H1 (cell line): ENCODE measurements at regions not wholly inside any gene's neighbourhood (a gene's known extent, or its start where the extent isn't known, plus 50 kb on each side); places are given as distances from the start of the nearest gene placed in this dataset.

Source experiments
- CTCF ChIA-PET: fragments of 300-600 bp; sonication (Branson Sonifier 250); formaldehyde crosslinking; loops from one replicate; lab custom pipeline; 2021; ENCODE audit not compliant: partially characterized antibody; lab: Charles Lee
- POLR2A ChIA-PET: fragments of 300-600 bp; sonication (Branson Sonifier 250); formaldehyde crosslinking; loops from one replicate; lab custom pipeline; 2021; ENCODE audit warnings: inconsistent platforms; ENCODE audit not compliant: partially characterized antibody; lab: Charles Lee
- DNase-seq, 2 experiments: peaks; one replicate each; pipeline versions ENCODE4 v3.0.0 to v3.0.0-alpha.2; 2010 to 2022; ENCODE audit warnings: low spot score in 2 of 2, low read depth in 1 of 2, mixed read lengths in 1 of 2
- FAIRE-seq: peaks from 2 replicates; lab custom pipeline; 2011; peaks lifted over from hg19 to GRCh38; lab: Jason Lieb, UNC
- H2AFZ ChIP-seq: 2 replicates; pipeline ENCODE4 v1.8.1; 2012; ENCODE audit warnings: low read length, inconsistent platforms
- H2AK5ac ChIP-seq: 2 replicates; pipeline ENCODE4 v1.6.1; 2013; ENCODE audit warnings: low read depth, low read length
- H2BK120ac ChIP-seq: replicated peaks from 2 replicates; pipeline ENCODE3; 2013; ENCODE audit warnings: low read depth, low read length, inconsistent platforms
- H2BK12ac ChIP-seq: 2 replicates; pipeline ENCODE4 v1.6.1; 2013; ENCODE audit warnings: low read depth, low read length
- H2BK15ac ChIP-seq: 2 replicates; pipeline ENCODE4 v1.6.1; 2013; ENCODE audit warnings: low read length
- H2BK20ac ChIP-seq: 2 replicates; pipeline ENCODE4 v1.6.1; 2013; ENCODE audit warnings: low read length
- H2BK5ac ChIP-seq: 2 replicates; pipeline ENCODE4 v1.6.1; 2013; ENCODE audit warnings: low read depth, low read length
- H3K14ac ChIP-seq: 2 replicates; pipeline ENCODE4 v1.6.1; 2013; ENCODE audit warnings: inconsistent platforms; ENCODE audit not compliant: insufficient read length
- H3K18ac ChIP-seq: 2 replicates; pipeline ENCODE4 v1.6.1; 2013; ENCODE audit warnings: low read length; ENCODE audit errors: extremely low read depth
- H3K23ac ChIP-seq: 2 replicates; pipeline ENCODE4 v1.6.1; 2013; ENCODE audit warnings: inconsistent platforms; ENCODE audit not compliant: insufficient read length
- H3K23me2 ChIP-seq: 2 replicates; pipeline ENCODE4 v1.6.1; 2013; ENCODE audit warnings: low read depth, low read length
- H3K27ac ChIP-seq: 2 replicates; pipeline ENCODE4 v1.6.1; 2011; ENCODE audit warnings: low read depth, low read length, inconsistent platforms
- H3K27me3 ChIP-seq, 4 experiments: replicated peaks in 1 of 4; 1 replicate in 1 of 4; 2 replicates in 3 of 4; pipeline versions ENCODE4 v1.6.1 to v1.8.1; 2011 to 2013; ENCODE audit warnings: low read length in 3 of 4, mild to moderate bottlenecking in 3 of 4, inconsistent platforms in 2 of 4, mixed read lengths in 2 of 4, moderate library complexity in 1 of 4; ENCODE audit not compliant: control insufficient read depth in 3 of 4, insufficient read depth in 3 of 4; ENCODE audit errors: extremely low read depth in 1 of 4
- H3K36me3 ChIP-seq, 4 experiments: 2 replicates each; pipeline versions ENCODE4 v1.6.1 to v1.8.1; 2011 to 2013; ENCODE audit warnings: mild to moderate bottlenecking in 4 of 4, low read length in 3 of 4, moderate library complexity in 2 of 4, control low read depth in 1 of 4, inconsistent platforms in 1 of 4; ENCODE audit not compliant: insufficient read depth in 4 of 4, control insufficient read depth in 2 of 4
- H3K4ac ChIP-seq: replicated peaks from 2 replicates; pipeline ENCODE3; 2013; ENCODE audit warnings: low read length, low read depth, mixed read lengths, inconsistent platforms; ENCODE audit not compliant: insufficient read length
- H3K4me1 ChIP-seq, 4 experiments: replicated peaks in 1 of 4; 1 replicate in 1 of 4; 2 replicates in 3 of 4; pipeline versions ENCODE4 v1.6.1 to v1.8.1; 2011 to 2013; ENCODE audit warnings: low read length in 3 of 4, inconsistent platforms in 2 of 4, mixed read lengths in 1 of 4; ENCODE audit not compliant: insufficient read depth in 4 of 4, control insufficient read depth in 3 of 4
- H3K4me2 ChIP-seq, 2 experiments: 2 replicates each; pipeline versions ENCODE4 v1.6.1 to v1.8.1; 2011 to 2013; ENCODE audit warnings: low read depth in 2 of 2, low read length in 2 of 2, control low read depth in 1 of 2, inconsistent platforms in 1 of 2, mild to moderate bottlenecking in 1 of 2; ENCODE audit not compliant: insufficient read depth in 1 of 2
- H3K4me3 ChIP-seq, 4 experiments: fragments of 200-600, 300-600 bp in 1 of 4; sonication (generic), shearing (Covaris generic), sonication (Bioruptor Twin) in 1 of 4; 2 replicates each; pipeline versions ENCODE4 v1.5.1 to v1.8.1; 2011 to 2016; ENCODE audit warnings: low read length in 4 of 4, low read depth in 3 of 4, control low read depth in 2 of 4, inconsistent platforms in 2 of 4, mild to moderate bottlenecking in 2 of 4, mixed read lengths in 1 of 4, moderate library complexity in 1 of 4; ENCODE audit not compliant: insufficient read depth in 2 of 4; ENCODE audit errors: extremely low read depth in 1 of 4
- H3K56ac ChIP-seq: replicated peaks from 2 replicates; pipeline ENCODE3; 2013; ENCODE audit warnings: low read depth, mild to moderate bottlenecking, mixed read lengths, low read length, inconsistent platforms; ENCODE audit not compliant: insufficient read length
- H3K79me1 ChIP-seq: 2 replicates; pipeline ENCODE4 v1.6.1; 2013; ENCODE audit warnings: low read depth, low read length, control low read depth
- H3K79me2 ChIP-seq, 2 experiments: 2 replicates each; pipeline versions ENCODE4 v1.6.1 to v1.8.1; 2012 to 2013; ENCODE audit warnings: low read length in 2 of 2, mild to moderate bottlenecking in 2 of 2, inconsistent platforms in 1 of 2; ENCODE audit not compliant: insufficient read depth in 2 of 2, control insufficient read depth in 1 of 2
- H3K9ac ChIP-seq, 4 experiments: replicated peaks in 1 of 4; 1 replicate in 1 of 4; 2 replicates in 3 of 4; pipeline versions ENCODE4 v1.6.1 to v1.8.1; 2011 to 2013; ENCODE audit warnings: low read depth in 3 of 4, low read length in 3 of 4, control low read depth in 2 of 4, mild to moderate bottlenecking in 2 of 4, moderate library complexity in 2 of 4, inconsistent platforms in 1 of 4; ENCODE audit errors: extremely low read depth in 1 of 4
- H3K9me3 ChIP-seq, 2 experiments: 2 replicates each; pipeline versions ENCODE4 v1.6.1 to v1.8.1; 2012 to 2013; ENCODE audit warnings: mild to moderate bottlenecking in 2 of 2, moderate library complexity in 2 of 2, control low read depth in 1 of 2, inconsistent platforms in 1 of 2, low read depth in 1 of 2, low read length in 1 of 2, mixed read lengths in 1 of 2; ENCODE audit not compliant: insufficient read depth in 2 of 2
- H4K20me1 ChIP-seq, 2 experiments: replicated peaks in 1 of 2; 2 replicates each; pipeline versions ENCODE3 to v1.8.1; 2011 to 2013; ENCODE audit warnings: inconsistent platforms in 2 of 2, low read length in 2 of 2, mild to moderate bottlenecking in 1 of 2; ENCODE audit not compliant: insufficient read depth in 2 of 2, control insufficient read depth in 1 of 2
- H4K5ac ChIP-seq: 2 replicates; pipeline ENCODE4 v1.6.1; 2013; ENCODE audit warnings: low read length, low read depth, mixed read lengths, inconsistent platforms; ENCODE audit not compliant: insufficient read length
- H4K8ac ChIP-seq: 2 replicates; pipeline ENCODE4 v1.8.0; 2013; ENCODE audit warnings: mild to moderate bottlenecking, moderate library complexity, low read length, inconsistent platforms; ENCODE audit not compliant: insufficient read depth; ENCODE audit errors: extremely low read depth
- H4K91ac ChIP-seq: replicated peaks from 2 replicates; pipeline ENCODE3; 2013; ENCODE audit warnings: low read length, mixed read lengths, inconsistent platforms; ENCODE audit not compliant: insufficient read length
- ASH2L ChIP-seq: fragments of 200-600, 300-600 bp; sonication (generic); IDR thresholded peaks from one replicate; pipeline ENCODE4 v1.7.1; 2017; ENCODE audit warnings: low read length
- BACH1 ChIP-seq: IDR thresholded peaks from 2 replicates; pipeline ENCODE4 v1.6.1; 2012; ENCODE audit warnings: low read length, improper control_type of control experiment
- BRCA1 ChIP-seq: IDR thresholded peaks from 2 replicates; pipeline ENCODE4 v1.6.1; 2012; ENCODE audit warnings: low read depth, low read length, improper control_type of control experiment
- CEBPB ChIP-seq: IDR thresholded peaks from 2 replicates; pipeline ENCODE4 v1.6.1; 2012; ENCODE audit warnings: low read depth, low read length
- CHD2 ChIP-seq: IDR thresholded peaks from 2 replicates; pipeline ENCODE4 v1.6.1; 2012; ENCODE audit warnings: low read length, improper control_type of control experiment
- HDAC6 ChIP-seq: IDR thresholded peaks from one replicate; pipeline ENCODE4 v1.7.1; 2012; ENCODE audit warnings: low read depth, mild to moderate bottlenecking, inconsistent platforms, low read length, moderate library complexity
- KDM1A ChIP-seq: fragments of 200-600, 300-600 bp; sonication (generic); IDR thresholded peaks from 2 replicates; pipeline ENCODE4 v1.7.1; 2016; ENCODE audit warnings: mild to moderate bottlenecking, low read length, borderline replicate concordance
- KDM4A ChIP-seq: IDR thresholded peaks from one replicate; pipeline ENCODE4 v1.7.1; 2012; ENCODE audit warnings: low read depth, mild to moderate bottlenecking, moderate library complexity, low read length, inconsistent platforms; ENCODE audit not compliant: severe bottlenecking
- NANOG ChIP-seq: IDR thresholded peaks from 2 replicates; pipeline ENCODE4 v1.6.1; 2011; ENCODE audit warnings: low read length, low read depth, mild to moderate bottlenecking, inconsistent platforms; ENCODE audit not compliant: insufficient read depth, poor library complexity, severe bottlenecking
- POLR2A ChIP-seq, 2 experiments: IDR thresholded peaks; 1 replicate in 1 of 2; 2 replicates in 1 of 2; pipeline ENCODE4 v1.6.1; 2011; ENCODE audit warnings: low read depth in 2 of 2, low read length in 2 of 2, mild to moderate bottlenecking in 2 of 2; ENCODE audit errors: control extremely low read depth in 1 of 2
- RBBP5 ChIP-seq: IDR thresholded peaks from 2 replicates; pipeline ENCODE4 v1.7.1; 2012; ENCODE audit warnings: low read depth, mild to moderate bottlenecking, inconsistent platforms, low read length, moderate library complexity, borderline replicate concordance
- USF2 ChIP-seq: IDR thresholded peaks from 2 replicates; pipeline ENCODE4 v1.6.1; 2011; ENCODE audit warnings: low read length, improper control_type of control experiment
- WGBS, 2 experiments: shearing (Covaris generic) in 1 of 2; methylation state at CpG; one replicate each; pipeline versions ENCODE4 v1.1.6 to v1.1.7; 2013 to 2015; ENCODE audit warnings: low lambda C conversion rate in 2 of 2, mixed read lengths in 2 of 2, inconsistent platforms in 1 of 2, low coverage in 1 of 2, missing lambda C conversion rate in 1 of 2; ENCODE audit not compliant: insufficient replicate concordance in 2 of 2, insufficient coverage in 1 of 2, insufficient read length in 1 of 2; ENCODE audit errors: extremely low coverage in 1 of 2, missing lambda C conversion rate in 1 of 2; 5-methylcytosine and 5-hydroxymethylcytosine counted together

GRCh38 chr4:112855058-112855457 is 194.4 kb upstream of the ANK2 start:
- no peaks in the 10 kb centered on the region; the same call in none of the 2 replicates for H3K23me2 ChIP-seq
- H4K91ac ChIP-seq = no peak overlapping the region
- no peak overlapping the region for H2BK12ac ChIP-seq
- H3K36me3 ChIP-seq = no peaks in the 10 kb centered on the region
- POLR2A ChIA-PET = interaction anchor here (0.8 to 1.9 kb wide), 5 partner anchors 10 to 209 kb away, joined by 3 to 6 read pairs (median 3); no protein-coding TSS in a partner anchor
- H2AK5ac ChIP-seq = no peak overlapping the region
- H3K23ac ChIP-seq = no peak overlapping the region
- DNase-seq (no peak), FAIRE-seq (no peak)
- no peak overlapping the region for H3K14ac ChIP-seq
- no peak overlapping the region for H2BK120ac ChIP-seq
- no peaks in the 10 kb centered on the region for H3K9me3 ChIP-seq
- H3K27me3 ChIP-seq = no peaks in the 10 kb centered on the region
- H3K79me1 ChIP-seq = no peaks in the 10 kb centered on the region
- H2BK5ac ChIP-seq = no peak overlapping the region
- no peak overlapping the region for H3K56ac ChIP-seq
- no peak overlapping the region for H4K8ac ChIP-seq
- H2AFZ ChIP-seq = no peak overlapping the region
- TF ChIP-seq BACH1 (no peak), HDAC6 (no peak), CEBPB (no peak), BRCA1 (no peak), POLR2A (IDR thresholded peaks at IDR 0.05; ENCODE audit: control extremely low read depth in 1 of 2, low read depth in 2 of 2, low read length in 2 of 2) (no peak), RBBP5 (no peak), USF2 (no peak), KDM4A (no peak), KDM1A (no peak), CHD2 (no peak), ASH2L (no peak), NANOG (no peak)
- no peak overlapping the region for H2BK15ac ChIP-seq
- no peak overlapping the region for H3K4ac ChIP-seq
- 95% methylated on average over 3 of the region's 3 CpGs; no CpG with 5 or more reads in 1 of the 2 experiments for WGBS, 2 experiments
- H3K18ac ChIP-seq = no peak overlapping the region
- no peak overlapping the region for H2BK20ac ChIP-seq
- H3K9ac ChIP-seq = no peak overlapping the region
- peaks cover 0 to 13% (median 11%) of the 10 kb centered on the region in 4 experiments; a peak in 5 of 7 replicates for H3K4me1 ChIP-seq
- H3K27ac ChIP-seq = no peak overlapping the region
- no peak overlapping the region for H3K4me2 ChIP-seq
- peaks cover 0 to 11% of the 10 kb centered on the region in 2 experiments; a peak in 1 of 4 replicates for H3K79me2 ChIP-seq
- H4K5ac ChIP-seq = no peak overlapping the region
- H3K4me3 ChIP-seq = no peak overlapping the region
- no peaks in the 10 kb centered on the region for H4K20me1 ChIP-seq
- CTCF ChIA-PET = interaction anchor here (0.5 to 4.1 kb wide), 22 partner anchors 10 to 479 kb away, joined by 3 to 49 read pairs (median 4); no protein-coding TSS in a partner anchor
